ENCODE measurements at regions not wholly inside any gene's neighbourhood (a gene's known extent, or its start where the extent isn't known, plus 50 kb on each side); places are given as distances from the start of the nearest gene placed in this dataset.

DNA sequence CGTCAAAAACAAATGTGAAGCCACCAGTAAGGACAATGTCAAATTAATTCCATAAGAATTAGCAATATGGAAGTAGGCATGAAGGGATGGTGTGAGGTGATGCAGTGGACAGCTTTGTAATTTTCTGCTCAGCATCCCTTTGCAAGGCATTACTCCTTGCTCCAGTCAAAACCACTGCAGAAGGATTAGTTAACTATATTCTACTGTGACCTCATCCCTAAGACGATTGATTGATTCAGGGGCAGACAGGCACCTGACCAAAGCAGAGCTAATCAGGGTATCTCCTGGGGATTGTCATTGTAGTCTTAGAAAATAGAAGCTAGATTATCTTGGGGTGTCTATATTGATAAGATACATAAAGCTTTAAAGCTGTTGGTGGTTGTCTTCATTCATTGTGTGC, 98.7 kb downstream of the NMUR2 start:
- H3K36me3 Mint-ChIP-seq (ENCODE audit: low read depth): 0 out of 2 replicates have a peak, but pooled peaks cover 5% of the 10 kb centered on the region
- H3K9me3 Mint-ChIP-seq: peaks cover 40% of the 10 kb centered on the region
- no peak overlapping the region for H3K27ac Mint-ChIP-seq
- no peak for DNase-seq
- no peak overlapping the region for H3K4me3 Mint-ChIP-seq
- H3K4me1 Mint-ChIP-seq (ENCODE audit: low read depth): no peaks in the 10 kb centered on the region
- TF ChIP-seq, protein P1, sequence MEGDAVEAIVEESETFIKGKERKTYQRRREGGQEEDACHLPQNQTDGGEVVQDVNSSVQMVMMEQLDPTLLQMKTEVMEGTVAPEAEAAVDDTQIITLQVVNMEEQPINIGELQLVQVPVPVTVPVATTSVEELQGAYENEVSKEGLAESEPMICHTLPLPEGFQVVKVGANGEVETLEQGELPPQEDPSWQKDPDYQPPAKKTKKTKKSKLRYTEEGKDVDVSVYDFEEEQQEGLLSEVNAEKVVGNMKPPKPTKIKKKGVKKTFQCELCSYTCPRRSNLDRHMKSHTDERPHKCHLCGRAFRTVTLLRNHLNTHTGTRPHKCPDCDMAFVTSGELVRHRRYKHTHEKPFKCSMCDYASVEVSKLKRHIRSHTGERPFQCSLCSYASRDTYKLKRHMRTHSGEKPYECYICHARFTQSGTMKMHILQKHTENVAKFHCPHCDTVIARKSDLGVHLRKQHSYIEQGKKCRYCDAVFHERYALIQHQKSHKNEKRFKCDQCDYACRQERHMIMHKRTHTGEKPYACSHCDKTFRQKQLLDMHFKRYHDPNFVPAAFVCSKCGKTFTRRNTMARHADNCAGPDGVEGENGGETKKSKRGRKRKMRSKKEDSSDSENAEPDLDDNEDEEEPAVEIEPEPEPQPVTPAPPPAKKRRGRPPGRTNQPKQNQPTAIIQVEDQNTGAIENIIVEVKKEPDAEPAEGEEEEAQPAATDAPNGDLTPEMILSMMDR (IDR thresholded peaks at IDR 0.05): no peak
- H3K27me3 Mint-ChIP-seq (ENCODE audit: insufficient read depth): peaks cover 2% of the 10 kb centered on the region

DNA sequence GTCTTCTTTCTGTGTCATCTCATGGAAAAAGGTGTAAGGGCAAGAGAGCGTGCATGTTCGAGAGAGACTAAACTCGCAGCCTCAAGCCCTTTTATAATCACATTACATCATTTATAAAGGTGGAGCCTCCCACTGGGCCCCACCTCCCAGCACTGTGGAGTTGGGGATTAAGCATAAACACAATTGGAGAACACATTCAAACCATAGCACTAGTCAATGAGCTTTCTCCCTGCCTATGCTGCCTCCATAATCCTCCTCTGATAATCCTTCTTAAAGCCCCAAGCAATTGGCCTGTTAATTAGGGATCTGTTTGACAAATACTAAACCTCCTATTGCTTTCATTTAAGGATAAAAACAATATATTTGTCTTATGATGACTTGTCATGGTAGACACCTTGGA, 99.6 kb downstream of the NMUR2 start:
- Mint-ChIP-seq H3K4me3 (no peak overlapping the region), H3K27ac (no peak overlapping the region), H3K27me3 (ENCODE audit: insufficient read depth) (no peaks in the 10 kb centered on the region; the same call in none of the 2 replicates), H3K36me3 (ENCODE audit: low read depth) (no peaks in the 10 kb centered on the region), H3K9me3 (peaks cover 32% of the 10 kb centered on the region), H3K4me1 (ENCODE audit: low read depth) (no peaks in the 10 kb centered on the region)
- no peak for DNase-seq
- TF ChIP-seq, protein P1 (IDR thresholded peaks at IDR 0.05): no peak

DNA sequence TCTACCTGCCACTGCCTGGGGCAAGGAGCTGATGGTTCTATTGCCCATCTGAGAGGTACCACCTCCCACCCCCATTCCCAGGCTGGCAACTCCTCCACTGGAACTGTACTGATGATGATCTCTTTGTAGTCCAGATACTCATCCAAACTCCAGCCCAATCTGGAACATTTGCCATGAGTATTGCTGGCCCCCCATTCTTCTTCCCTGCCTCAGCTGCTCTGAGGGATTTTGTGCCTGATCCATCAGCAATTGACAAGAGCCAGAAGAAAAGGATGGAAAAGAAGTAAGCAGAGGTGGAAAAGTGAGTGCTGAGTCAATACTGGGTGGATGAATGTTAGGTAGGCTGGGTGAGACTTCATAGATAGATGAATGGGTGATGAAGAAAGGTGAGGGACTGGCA, 101.2 kb downstream of the NMUR2 start:
- Mint-ChIP-seq H3K27ac (no peak overlapping the region), H3K4me3 (no peak overlapping the region), H3K4me1 (ENCODE audit: low read depth) (no peaks in the 10 kb centered on the region), H3K9me3 (peaks cover 37% of the 10 kb centered on the region), H3K27me3 (ENCODE audit: insufficient read depth) (no peaks in the 10 kb centered on the region; the same call in none of the 2 replicates), H3K36me3 (ENCODE audit: low read depth) (no peaks in the 10 kb centered on the region)
- TF ChIP-seq, protein P1 (IDR thresholded peaks at IDR 0.05): no peak
- DNase-seq: no peak

DNA sequence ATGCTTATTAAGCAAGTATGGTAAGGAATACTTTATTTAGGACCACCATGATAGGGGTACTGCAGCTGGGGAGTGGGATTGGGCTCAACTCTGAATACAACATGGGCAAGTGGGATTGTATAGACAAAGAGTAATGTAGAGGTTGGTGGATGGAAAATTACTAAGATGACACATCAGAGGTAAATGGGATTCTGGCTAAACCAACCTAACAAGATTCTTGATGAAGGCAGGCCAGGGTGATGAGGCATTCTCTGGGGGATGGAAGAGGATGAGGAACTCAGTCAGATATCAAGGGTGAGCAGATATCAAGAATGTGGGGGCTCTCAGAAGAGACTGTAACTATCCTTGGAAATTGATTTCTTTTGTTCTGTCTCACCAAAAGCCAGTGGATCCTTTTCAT, 107.2 kb downstream of the NMUR2 start:
- no peaks in the 10 kb centered on the region for H3K4me1 Mint-ChIP-seq (ENCODE audit: low read depth)

DNA sequence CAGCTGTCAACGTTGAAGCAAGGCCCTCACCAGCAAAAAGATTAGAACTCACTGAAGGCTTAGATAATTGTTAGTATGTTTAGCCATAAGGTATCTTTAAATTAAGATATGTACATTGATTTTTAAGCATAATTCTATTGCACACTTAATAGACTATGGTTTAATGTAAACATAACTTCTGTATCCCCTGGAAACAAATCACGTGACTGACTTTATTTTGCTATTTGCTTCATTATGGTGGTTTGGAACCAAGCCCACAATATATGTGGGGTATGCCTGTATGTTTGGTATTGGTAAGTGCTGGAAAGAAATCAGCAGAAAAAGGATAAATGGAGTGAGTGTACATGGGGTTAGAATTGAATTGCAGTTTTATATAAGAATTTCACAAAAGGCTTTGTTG, 111.9 kb downstream of the NMUR2 start:
- Mint-ChIP-seq H3K4me3 (no peak overlapping the region), H3K27me3 (ENCODE audit: insufficient read depth) (no peaks in the 10 kb centered on the region), H3K27ac (no peak overlapping the region), H3K36me3 (ENCODE audit: low read depth) (no peaks in the 10 kb centered on the region; the same call in 1 of the 2 replicates), H3K9me3 (peaks cover 45% of the 10 kb centered on the region), H3K4me1 (ENCODE audit: low read depth) (no peaks in the 10 kb centered on the region)
- no peak for DNase-seq
- TF ChIP-seq, protein P1 (IDR thresholded peaks at IDR 0.05): no peak

More for the DNA sequence above, 107.2 kb downstream of the NMUR2 start:
- Mint-ChIP-seq H3K36me3 (ENCODE audit: low read depth) (no peaks in the 10 kb centered on the region; the same call in 1 of the 2 replicates), H3K4me3 (no peak overlapping the region), H3K27ac (no peak overlapping the region), H3K27me3 (ENCODE audit: insufficient read depth) (no peaks in the 10 kb centered on the region; the same call in 1 of the 2 replicates), H3K9me3 (peaks cover 54% of the 10 kb centered on the region)
- no peak for DNase-seq
- TF ChIP-seq, protein P1 (IDR thresholded peaks at IDR 0.05): no peak

DNA sequence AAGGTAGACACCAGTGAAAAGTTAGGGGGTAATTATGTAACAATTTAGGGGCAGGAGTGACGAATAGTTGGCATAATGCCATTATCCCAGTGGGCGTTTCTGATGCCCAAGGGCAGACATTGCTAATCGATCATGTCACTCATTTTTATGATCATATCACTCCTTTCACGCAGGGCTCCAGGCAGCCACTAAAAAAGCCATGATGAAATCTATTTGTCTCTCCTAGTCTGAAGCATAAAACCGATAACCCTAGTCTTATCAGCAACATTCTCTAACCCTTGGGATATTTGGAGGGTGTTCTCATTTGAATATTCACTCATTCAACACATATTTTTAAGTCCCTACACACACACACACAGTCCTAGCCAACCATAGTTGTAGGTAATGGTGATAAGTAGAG, 114.9 kb downstream of the NMUR2 start:
- DNase-seq: no peak
- Mint-ChIP-seq H3K9me3 (peaks cover 38% of the 10 kb centered on the region), H3K27me3 (ENCODE audit: insufficient read depth) (peaks cover 4% of the 10 kb centered on the region), H3K27ac (no peak overlapping the region), H3K4me3 (no peak overlapping the region), H3K4me1 (ENCODE audit: low read depth) (no peaks in the 10 kb centered on the region), H3K36me3 (ENCODE audit: low read depth) (no peaks in the 10 kb centered on the region; the same call in 1 of the 2 replicates)
- TF ChIP-seq, protein P1 (IDR thresholded peaks at IDR 0.05): no peak

All from HFFc6 (cell line).